HG03039 (cell line): ENCODE measurements at regions not wholly inside any gene's neighbourhood (a gene's known extent, or its start where the extent isn't known, plus 50 kb on each side); places are given as distances from the start of the nearest gene placed in this dataset.

ENCODE experiments used
- ATAC-seq: cut with Tn5 transposase; IDR thresholded peaks from one replicate; pipeline ENCODE4 v1.9.1; 2021; ENCODE audit warnings: mild to moderate bottlenecking, moderate library complexity; ENCODE audit not compliant: unreplicated experiment

- ATAC-seq = no peak
Measured at GRCh38 chr13:61485128-61485765, 69.6 kb upstream of the PCDH20 start.

GRCh38 chr13:61477619-61478018 is 62.0 kb upstream of the PCDH20 start:
- no peak for ATAC-seq

DNA sequence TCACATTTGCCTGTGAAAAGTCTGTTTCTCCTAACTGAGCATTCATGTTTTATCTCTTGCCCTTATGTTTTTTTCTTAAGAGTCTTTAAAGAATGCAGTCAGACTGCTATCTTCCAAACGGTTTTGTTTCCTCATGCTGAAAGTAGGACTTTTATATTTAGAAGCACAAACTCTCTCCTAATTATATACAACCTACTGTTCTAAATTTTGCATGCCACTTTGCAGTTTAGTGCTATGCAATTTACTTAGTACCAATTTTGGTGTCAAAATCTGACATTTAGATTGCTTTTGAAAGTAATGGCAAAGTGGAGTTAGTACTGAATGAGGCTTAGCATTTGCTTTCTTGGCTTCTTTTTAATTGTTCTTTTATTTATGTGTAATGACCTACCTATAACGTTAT is 55.1 kb upstream of the PCDH20 start:
- no peak for ATAC-seq

DNA sequence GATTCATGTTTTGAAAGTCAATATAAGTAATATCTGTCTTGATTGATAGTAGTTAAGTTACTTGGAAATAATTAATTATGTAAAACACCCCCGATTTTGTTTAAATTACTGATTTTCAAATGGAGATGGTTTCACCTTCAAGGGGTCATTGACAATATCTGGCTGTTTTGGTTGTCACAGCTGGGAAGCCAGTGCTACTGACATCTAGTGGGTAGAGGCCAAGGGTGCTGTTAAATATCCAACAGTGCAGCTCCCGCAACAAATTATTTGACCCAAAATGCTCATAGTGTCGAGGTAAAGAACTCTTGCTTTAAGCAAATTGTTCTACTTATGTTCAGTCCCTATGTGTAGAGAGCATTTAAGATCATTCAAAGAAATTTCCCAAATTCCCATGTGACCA is 50.6 kb upstream of the PCDH20 start:
- no peak for ATAC-seq
